GM21825 (cell line): ENCODE measurements at regions not wholly inside any gene's neighbourhood (a gene's known extent, or its start where the extent isn't known, plus 50 kb on each side); places are given as distances from the start of the nearest gene placed in this dataset.

Experiments
- ATAC-seq: cut with Tn5 transposase; IDR thresholded peaks from one replicate; pipeline ENCODE4 v1.9.1; 2021; ENCODE audit warnings: mild to moderate bottlenecking, moderate library complexity; ENCODE audit not compliant: unreplicated experiment

GRCh38 chr4:178470996-178471784, 1029.0 kb upstream of the AGA start:
- ATAC-seq = no peak

- ATAC-seq = no peak
These were observed 1029.8 kb upstream of the AGA start for GRCh38 chr4:178471994-178472393.

GRCh38 chr4:178480105-178480504, 1037.9 kb upstream of the AGA start:
- no peak for ATAC-seq

- ATAC-seq = no peak
These were observed 1038.6 kb upstream of the AGA start for GRCh38 chr4:178480881-178481280.

- no peak for ATAC-seq
These were observed 1039.3 kb upstream of the AGA start for GRCh38 chr4:178481564-178481963.

GRCh38 chr4:178523038-178523437, 1080.8 kb upstream of the AGA start:
- ATAC-seq = no peak

- no peak for ATAC-seq
These were observed 1093.8 kb upstream of the AGA start for GRCh38 chr4:178535939-178536579.

- no peak for ATAC-seq
These were observed 1111.0 kb upstream of the AGA start for GRCh38 chr4:178553201-178553600.

- ATAC-seq = no peak
These were observed 1112.1 kb upstream of the AGA start for GRCh38 chr4:178554352-178554751.

GRCh38 chr4:178556796-178557195, 1114.6 kb upstream of the AGA start:
- ATAC-seq = no peak

- ATAC-seq = no peak
These were observed 1135.7 kb upstream of the AGA start for GRCh38 chr4:178577933-178578332.

- ATAC-seq = no peak
These were observed 1153.4 kb upstream of the AGA start for GRCh38 chr4:178595500-178596138.

GRCh38 chr4:178598672-178599071, 1156.4 kb upstream of the AGA start:
- ATAC-seq = no peak

GRCh38 chr4:178599521-178599920, 1157.3 kb upstream of the AGA start:
- no peak for ATAC-seq

- ATAC-seq = no peak
These were observed 1160.6 kb upstream of the AGA start for GRCh38 chr4:178602833-178603232.

- ATAC-seq = no peak
These were observed 1168.8 kb upstream of the AGA start for GRCh38 chr4:178611062-178611461.

- no peak for ATAC-seq
These were observed 1170.5 kb upstream of the AGA start for GRCh38 chr4:178612733-178613132.

GRCh38 chr4:178632415-178632814, 1190.2 kb upstream of the AGA start:
- ATAC-seq = no peak

- no peak for ATAC-seq
These were observed 1191.0 kb upstream of the AGA start for GRCh38 chr4:178633263-178633662.

- no peak for ATAC-seq
These were observed 1222.4 kb upstream of the AGA start for GRCh38 chr4:178664621-178665020.

GRCh38 chr4:178665916-178666315, 1223.7 kb upstream of the AGA start:
- no peak for ATAC-seq

- no peak for ATAC-seq
These were observed 1229.5 kb upstream of the AGA start for GRCh38 chr4:178671766-178672165.
